ENCODE measurements at regions not wholly inside any gene's neighbourhood (a gene's known extent, or its start where the extent isn't known, plus 50 kb on each side); places are given as distances from the start of the nearest gene placed in this dataset.
"Not testable (repeated sequence)": the region's sequence is repeated elsewhere in the genome, so short reads cannot be mapped to it uniquely, and the experiment has no call there.

DNA sequence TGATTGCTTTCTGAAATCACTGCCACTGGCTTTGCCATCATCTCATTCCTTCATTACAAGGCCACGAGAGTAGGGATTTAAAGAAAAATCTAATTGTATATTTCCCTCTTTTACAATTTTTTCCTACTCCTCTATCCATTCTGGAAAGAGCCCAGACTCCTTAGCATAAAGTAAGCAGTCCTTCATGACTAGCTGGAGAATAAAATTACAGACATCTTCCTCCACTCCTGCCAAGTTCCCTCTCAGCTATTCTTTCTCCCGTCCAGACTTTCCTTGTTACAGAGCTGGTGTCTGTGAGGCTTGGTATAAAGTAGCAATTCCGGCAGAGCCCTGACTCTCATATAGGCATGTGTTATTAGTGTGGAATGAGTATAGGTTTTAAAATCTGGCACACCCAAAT is 806.8 kb downstream of the PLCL1 start:
- BruUV-seq (replicated peaks), result no TSS peak

GRCh38 chr2:198604599-198604998 is 800.2 kb downstream of the PLCL1 start:
- H2AFZ ChIP-seq (ENCODE audit: low read depth, low read length), result no peak overlapping the region
- ATAC-seq (no peak), DNase-seq (ENCODE audit: extremely low read depth in 1 of 4, low spot score in 3 of 4) (no peak), FAIRE-seq (no peak)
- WGBS (ENCODE audit: insufficient coverage, low coverage, missing lambda C conversion rate), result 17% methylated on average over 1 of the region's 1 CpG
- H3K4me1 ChIP-seq (replicated peaks in 1 of 2; ENCODE audit: control insufficient read depth in 2 of 2, insufficient read depth in 2 of 2, low read length in 2 of 2), result no peaks in the 10 kb centered on the region
- CTCF ChIA-PET (ENCODE audit: low intra/inter-chr PET ratio), result no interaction called here
- H3K9me3 ChIP-seq (replicated peaks; ENCODE audit: control insufficient read depth, insufficient read depth, low read depth, low read length), result no peaks in the 10 kb centered on the region
- H3K36me3 ChIP-seq (ENCODE audit: control insufficient read depth, insufficient read depth, low read length), result no peaks in the 10 kb centered on the region
- no peaks in the 10 kb centered on the region for H3K27me3 ChIP-seq (ENCODE audit: control insufficient read depth in 2 of 2, insufficient read depth in 2 of 2, low read length in 2 of 2)
- no peak overlapping the region for H3K9ac ChIP-seq (ENCODE audit: insufficient read depth in 1 of 2, low read depth in 2 of 2, low read length in 2 of 2)
- no peaks in the 10 kb centered on the region for H3K9me1 ChIP-seq (ENCODE audit: control insufficient read depth, insufficient read depth, low read length)
- no peak overlapping the region for H3K27ac ChIP-seq (ENCODE audit: extremely low read depth, low read depth, low read length)
- intact Hi-C loops (cut with micrococcal nuclease) (no loop called here), in situ Hi-C loops (cut with MboI) (no loop called here)
- no peaks in the 10 kb centered on the region for H3K79me2 ChIP-seq (ENCODE audit: control insufficient read depth, insufficient read depth, low read length)
- POLR2A ChIA-PET, result no interaction called here
- no peak overlapping the region for H3K4me3 ChIP-seq
- no peaks in the 10 kb centered on the region for H4K20me1 ChIP-seq (replicated peaks; ENCODE audit: control insufficient read depth, insufficient read depth, low read length)
- BruUV-seq (replicated peaks), result no TSS peak
- no peak for TF ChIP-seq SUPT5H (IDR thresholded peaks at IDR 0.05)
- peak; percentile 14; the same call in 1 of the 2 replicates for TF ChIP-seq ZNF316 (IDR thresholded peaks at IDR 0.05)
- no peak overlapping the region for H3K4me2 ChIP-seq (ENCODE audit: insufficient read depth, low read length)

More for the DNA sequence above, 806.8 kb downstream of the PLCL1 start:
- Histone ChIP-seq H3K4me2 (ENCODE audit: insufficient read depth, low read length) (no peak overlapping the region), H3K36me3 (ENCODE audit: control insufficient read depth, insufficient read depth, low read length) (no peaks in the 10 kb centered on the region), H3K79me2 (ENCODE audit: control insufficient read depth, insufficient read depth, low read length) (no peaks in the 10 kb centered on the region), H2AFZ (ENCODE audit: low read depth, low read length) (no peak overlapping the region), H4K20me1 (replicated peaks; ENCODE audit: control insufficient read depth, insufficient read depth, low read length) (no peaks in the 10 kb centered on the region), H3K4me1 (replicated peaks in 1 of 2; ENCODE audit: control insufficient read depth in 2 of 2, insufficient read depth in 2 of 2, low read length in 2 of 2) (no peaks in the 10 kb centered on the region), H3K4me3 (no peak overlapping the region), H3K27me3 (ENCODE audit: control insufficient read depth in 2 of 2, insufficient read depth in 2 of 2, low read length in 2 of 2) (no peaks in the 10 kb centered on the region), H3K9me1 (ENCODE audit: control insufficient read depth, insufficient read depth, low read length) (no peaks in the 10 kb centered on the region), H3K9me3 (replicated peaks; ENCODE audit: control insufficient read depth, insufficient read depth, low read depth, low read length) (no peaks in the 10 kb centered on the region), H3K27ac (ENCODE audit: extremely low read depth, low read depth, low read length) (no peak overlapping the region), H3K9ac (ENCODE audit: insufficient read depth in 1 of 2, low read depth in 2 of 2, low read length in 2 of 2) (no peak overlapping the region)
- TF ChIP-seq POLR2AphosphoS2 (IDR thresholded peaks at IDR 0.05; ENCODE audit: low read length), result no peak
- WGBS (ENCODE audit: insufficient coverage, low coverage, missing lambda C conversion rate), result 0% methylated on average over 3 of the region's 3 CpGs
- ATAC-seq (no peak), DNase-seq (ENCODE audit: extremely low read depth in 1 of 4, low spot score in 3 of 4) (no peak), FAIRE-seq (no peak)
- in situ Hi-C loops (cut with MboI) (no loop called here), intact Hi-C loops (cut with micrococcal nuclease) (no loop called here)
- ChIA-PET POLR2A (no interaction called here), CTCF (ENCODE audit: low intra/inter-chr PET ratio) (no interaction called here)

DNA sequence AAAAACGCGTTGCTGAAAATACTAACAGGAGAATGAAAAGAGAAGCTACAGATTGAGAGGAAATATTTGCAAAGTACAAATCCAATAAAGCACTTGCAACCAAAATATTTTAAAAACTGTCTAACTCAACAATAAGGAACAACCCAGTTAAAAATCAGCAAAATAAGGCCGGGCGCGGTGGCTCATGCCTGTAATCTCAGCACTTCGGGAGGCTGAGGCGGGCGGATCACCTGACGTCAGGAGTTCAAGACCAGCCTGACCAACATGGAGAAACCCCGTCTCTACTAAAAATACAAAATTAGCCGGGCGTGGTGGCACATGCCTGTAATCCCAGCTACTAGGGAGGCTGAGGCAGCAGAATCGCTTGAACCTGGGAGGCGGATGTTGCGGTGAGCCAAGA is 798.6 kb downstream of the PLCL1 start:
- H3K79me2 ChIP-seq (ENCODE audit: control insufficient read depth, insufficient read depth, low read length); H3K4me3 ChIP-seq; H3K4me1 ChIP-seq (replicated peaks in 1 of 2; ENCODE audit: control insufficient read depth in 2 of 2, insufficient read depth in 2 of 2, low read length in 2 of 2); H4K20me1 ChIP-seq (replicated peaks; ENCODE audit: control insufficient read depth, insufficient read depth, low read length); CTCF ChIA-PET (ENCODE audit: low intra/inter-chr PET ratio); H3K9me1 ChIP-seq (ENCODE audit: control insufficient read depth, insufficient read depth, low read length); H3K9ac ChIP-seq (ENCODE audit: insufficient read depth in 1 of 2, low read depth in 2 of 2, low read length in 2 of 2); H3K36me3 ChIP-seq (ENCODE audit: control insufficient read depth, insufficient read depth, low read length); intact Hi-C loops (cut with micrococcal nuclease); FAIRE-seq; H3K27ac ChIP-seq (ENCODE audit: extremely low read depth, low read depth, low read length); in situ Hi-C loops (cut with MboI); POLR2A ChIA-PET; BruUV-seq (replicated peaks); DNase-seq (ENCODE audit: extremely low read depth in 1 of 4, low spot score in 3 of 4); H3K9me3 ChIP-seq (replicated peaks; ENCODE audit: control insufficient read depth, insufficient read depth, low read depth, low read length); ATAC-seq; H3K27me3 ChIP-seq (ENCODE audit: control insufficient read depth in 2 of 2, insufficient read depth in 2 of 2, low read length in 2 of 2); H3K4me2 ChIP-seq (ENCODE audit: insufficient read depth, low read length); H2AFZ ChIP-seq (ENCODE audit: low read depth, low read length): not testable (repeated sequence)
- WGBS (ENCODE audit: insufficient coverage, low coverage, missing lambda C conversion rate), result 6% methylated on average over 12 of the region's 15 CpGs
